ENCODE measurements at regions not wholly inside any gene's neighbourhood (a gene's known extent, or its start where the extent isn't known, plus 50 kb on each side); places are given as distances from the start of the nearest gene placed in this dataset.

- no peak for TF ChIP-seq YY1 (IDR thresholded peaks at IDR 0.05; ENCODE audit: low read depth)
Observed at GRCh38 chr12:58204071-58204470, 262.7 kb downstream of the ATP23 start.

DNA sequence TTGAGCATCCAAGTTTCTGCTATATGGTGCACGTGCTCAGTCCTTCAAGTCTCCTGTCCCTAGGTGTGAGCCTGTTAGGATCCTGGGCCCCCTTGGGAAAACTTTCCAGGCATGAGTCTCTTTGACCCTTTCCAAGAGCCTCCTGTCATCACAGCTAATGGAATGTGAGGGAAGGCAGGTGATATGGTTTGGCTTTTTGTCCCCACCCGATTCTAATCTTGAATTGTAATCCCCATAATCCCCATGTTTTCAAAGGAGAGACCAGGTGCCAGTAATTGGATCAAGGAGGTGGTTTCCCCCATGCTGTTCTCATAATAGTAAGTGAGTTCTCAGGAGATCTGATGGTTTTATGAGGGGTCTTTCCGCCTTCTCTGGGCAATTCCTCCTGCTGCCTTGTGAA is 265.5 kb downstream of the ATP23 start:
- TF ChIP-seq RAD21 (IDR thresholded peaks at IDR 0.05; ENCODE audit: low read depth), result no peak
- TF ChIP-seq ZBTB7A (IDR thresholded peaks at IDR 0.05; ENCODE audit: low read depth), result no peak
- TF ChIP-seq TAF1 (IDR thresholded peaks at IDR 0.05; ENCODE audit: low read depth), result no peak
- no peak for TF ChIP-seq EGR1 (IDR thresholded peaks at IDR 0.05)
- TF ChIP-seq FOXM1 (IDR thresholded peaks at IDR 0.05; ENCODE audit: borderline replicate concordance, low read depth), result no peak
- TF ChIP-seq TEAD4 (IDR thresholded peaks at IDR 0.05), result no peak
- TF ChIP-seq TCF12 (IDR thresholded peaks at IDR 0.05; ENCODE audit: low read depth), result no peak
- TF ChIP-seq, protein P1, sequence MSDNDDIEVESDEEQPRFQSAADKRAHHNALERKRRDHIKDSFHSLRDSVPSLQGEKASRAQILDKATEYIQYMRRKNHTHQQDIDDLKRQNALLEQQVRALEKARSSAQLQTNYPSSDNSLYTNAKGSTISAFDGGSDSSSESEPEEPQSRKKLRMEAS (IDR thresholded peaks at IDR 0.05), result no peak
- no peak for TF ChIP-seq CEBPB (IDR thresholded peaks at IDR 0.05)
- TF ChIP-seq REST (IDR thresholded peaks at IDR 0.05; ENCODE audit: low read depth), result no peak
- TF ChIP-seq, protein P2, sequence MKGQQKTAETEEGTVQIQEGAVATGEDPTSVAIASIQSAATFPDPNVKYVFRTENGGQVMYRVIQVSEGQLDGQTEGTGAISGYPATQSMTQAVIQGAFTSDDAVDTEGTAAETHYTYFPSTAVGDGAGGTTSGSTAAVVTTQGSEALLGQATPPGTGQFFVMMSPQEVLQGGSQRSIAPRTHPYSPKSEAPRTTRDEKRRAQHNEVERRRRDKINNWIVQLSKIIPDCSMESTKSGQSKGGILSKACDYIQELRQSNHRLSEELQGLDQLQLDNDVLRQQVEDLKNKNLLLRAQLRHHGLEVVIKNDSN (IDR thresholded peaks at IDR 0.05), result no peak
- no peak for TF ChIP-seq YY1 (IDR thresholded peaks at IDR 0.05; ENCODE audit: low read depth)
- no peak for TF ChIP-seq NFIC (IDR thresholded peaks at IDR 0.05)
- TF ChIP-seq EP300 (IDR thresholded peaks at IDR 0.05; ENCODE audit: borderline replicate concordance), result no peak
- TF ChIP-seq CREB1 (IDR thresholded peaks at IDR 0.05; ENCODE audit: low read depth), result no peak

DNA sequence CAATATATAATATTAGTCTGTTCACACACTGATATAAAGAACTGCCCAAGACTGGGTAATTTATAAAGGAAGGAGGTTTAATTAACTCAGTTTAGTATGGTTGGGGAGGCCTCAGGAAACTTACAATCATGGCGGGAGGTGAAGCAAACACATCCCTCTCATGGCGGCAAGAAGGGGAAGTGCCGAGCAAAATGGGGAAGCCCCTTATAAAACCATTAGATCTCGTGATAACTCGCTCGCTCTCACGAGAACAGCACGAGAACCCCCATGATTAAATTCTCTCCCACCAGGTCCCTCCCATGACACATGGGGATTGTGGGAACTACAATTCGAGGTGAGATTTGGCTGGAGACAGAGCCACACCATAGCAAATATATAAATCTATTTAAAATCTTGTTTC is 269.8 kb downstream of the ATP23 start:
- no peak for TF ChIP-seq CREB1 (IDR thresholded peaks at IDR 0.05; ENCODE audit: low read depth)
- TF ChIP-seq RAD21 (IDR thresholded peaks at IDR 0.05; ENCODE audit: low read depth), result no peak
- no peak for TF ChIP-seq TEAD4 (IDR thresholded peaks at IDR 0.05)
- no peak for TF ChIP-seq TAF1 (IDR thresholded peaks at IDR 0.05; ENCODE audit: low read depth)
- TF ChIP-seq, protein P1 (IDR thresholded peaks at IDR 0.05), result no peak
- no peak for TF ChIP-seq TCF12 (IDR thresholded peaks at IDR 0.05; ENCODE audit: low read depth)
- no peak for TF ChIP-seq ZBTB7A (IDR thresholded peaks at IDR 0.05; ENCODE audit: low read depth)
- TF ChIP-seq, protein P2 (IDR thresholded peaks at IDR 0.05), result no peak
- no peak for TF ChIP-seq EP300 (IDR thresholded peaks at IDR 0.05; ENCODE audit: borderline replicate concordance)
- TF ChIP-seq CEBPB (IDR thresholded peaks at IDR 0.05), result no peak
- no peak for TF ChIP-seq REST (IDR thresholded peaks at IDR 0.05; ENCODE audit: low read depth)
- TF ChIP-seq NFIC (IDR thresholded peaks at IDR 0.05), result no peak
- TF ChIP-seq YY1 (IDR thresholded peaks at IDR 0.05; ENCODE audit: low read depth), result no peak
- no peak for TF ChIP-seq FOXM1 (IDR thresholded peaks at IDR 0.05; ENCODE audit: borderline replicate concordance, low read depth)
- no peak for TF ChIP-seq EGR1 (IDR thresholded peaks at IDR 0.05)

DNA sequence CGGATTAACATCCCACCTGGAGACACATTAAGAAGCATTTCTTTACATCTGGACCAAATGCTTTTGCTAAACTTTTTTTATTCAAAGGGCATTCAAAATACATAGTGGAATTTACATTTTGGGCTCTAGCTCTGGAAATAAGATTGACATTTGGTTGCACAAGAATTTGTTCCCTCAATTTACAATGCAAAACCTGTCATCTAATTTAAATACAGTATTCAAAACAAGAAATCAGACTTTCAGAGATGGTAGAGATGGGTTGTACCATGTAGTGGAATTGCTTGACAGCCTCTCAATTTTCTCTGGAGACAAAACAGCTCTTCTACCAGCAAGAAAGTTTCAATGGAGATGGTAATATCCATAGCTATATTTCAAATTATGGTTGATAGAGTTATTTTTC is 275.8 kb downstream of the ATP23 start:
- no peak for TF ChIP-seq FOXM1 (IDR thresholded peaks at IDR 0.05; ENCODE audit: borderline replicate concordance, low read depth)
- no peak for TF ChIP-seq ZBTB7A (IDR thresholded peaks at IDR 0.05; ENCODE audit: low read depth)
- no peak for TF ChIP-seq CREB1 (IDR thresholded peaks at IDR 0.05; ENCODE audit: low read depth)
- no peak for TF ChIP-seq CEBPB (IDR thresholded peaks at IDR 0.05)
- no peak for TF ChIP-seq RAD21 (IDR thresholded peaks at IDR 0.05; ENCODE audit: low read depth)
- TF ChIP-seq, protein P2 (IDR thresholded peaks at IDR 0.05), result no peak
- TF ChIP-seq TAF1 (IDR thresholded peaks at IDR 0.05; ENCODE audit: low read depth), result no peak
- TF ChIP-seq YY1 (IDR thresholded peaks at IDR 0.05; ENCODE audit: low read depth), result no peak
- no peak for TF ChIP-seq TEAD4 (IDR thresholded peaks at IDR 0.05)
- TF ChIP-seq, protein P1 (IDR thresholded peaks at IDR 0.05), result no peak

DNA sequence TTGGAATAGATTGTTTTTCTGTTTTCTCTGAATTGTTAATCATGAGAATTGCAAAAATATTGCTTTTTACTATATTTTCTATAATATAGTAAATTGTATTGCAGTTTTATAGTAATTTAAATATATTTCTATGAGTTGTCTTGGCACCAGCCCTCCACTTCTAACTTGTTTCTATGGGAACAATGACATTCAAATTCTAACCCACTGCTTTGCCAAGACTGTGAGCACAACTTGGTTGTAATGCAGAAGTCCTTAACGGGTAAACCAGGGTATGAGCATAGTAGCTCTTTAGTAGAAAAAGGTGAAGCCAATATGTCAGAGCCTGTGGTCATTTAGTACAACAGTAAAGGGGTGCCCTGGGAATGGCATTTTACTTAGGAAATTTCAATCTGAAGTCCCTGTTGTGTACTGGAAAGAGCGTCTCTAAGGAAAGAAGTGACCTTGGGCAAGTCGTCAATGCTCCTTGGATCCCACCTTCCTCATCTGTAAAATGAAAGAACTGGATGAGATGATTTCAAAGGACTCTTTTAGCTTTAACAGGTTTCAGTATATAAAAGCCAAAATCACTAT is 283.3 kb downstream of the ATP23 start:
- TF ChIP-seq CREB1 (IDR thresholded peaks at IDR 0.05; ENCODE audit: low read depth), result no peak
- TF ChIP-seq TCF12 (IDR thresholded peaks at IDR 0.05; ENCODE audit: low read depth), result no peak
- TF ChIP-seq FOXM1 (IDR thresholded peaks at IDR 0.05; ENCODE audit: borderline replicate concordance, low read depth), result no peak
- no peak for TF ChIP-seq YY1 (IDR thresholded peaks at IDR 0.05; ENCODE audit: low read depth)
- TF ChIP-seq RAD21 (IDR thresholded peaks at IDR 0.05; ENCODE audit: low read depth), result no peak
- TF ChIP-seq, protein P2 (IDR thresholded peaks at IDR 0.05), result no peak
- no peak for TF ChIP-seq EGR1 (IDR thresholded peaks at IDR 0.05)
- TF ChIP-seq, protein P1 (IDR thresholded peaks at IDR 0.05), result no peak
- TF ChIP-seq NFIC (IDR thresholded peaks at IDR 0.05), result no peak
- TF ChIP-seq TEAD4 (IDR thresholded peaks at IDR 0.05), result no peak
- TF ChIP-seq REST (IDR thresholded peaks at IDR 0.05; ENCODE audit: low read depth), result no peak
- TF ChIP-seq ZBTB7A (IDR thresholded peaks at IDR 0.05; ENCODE audit: low read depth), result no peak

Measured in Ishikawa (cell line).